NCI-H187 treated with DMSO at 0.1 percent for 48 hours (cell line): ENCODE measurements at regions not wholly inside any gene's neighbourhood (a gene's known extent, or its start where the extent isn't known, plus 50 kb on each side); places are given as distances from the start of the nearest gene placed in this dataset.

Experiments used
- DNase-seq: peaks from one replicate; lab custom pipeline; 2025; lab: John Stamatoyannopoulos, UW

DNA sequence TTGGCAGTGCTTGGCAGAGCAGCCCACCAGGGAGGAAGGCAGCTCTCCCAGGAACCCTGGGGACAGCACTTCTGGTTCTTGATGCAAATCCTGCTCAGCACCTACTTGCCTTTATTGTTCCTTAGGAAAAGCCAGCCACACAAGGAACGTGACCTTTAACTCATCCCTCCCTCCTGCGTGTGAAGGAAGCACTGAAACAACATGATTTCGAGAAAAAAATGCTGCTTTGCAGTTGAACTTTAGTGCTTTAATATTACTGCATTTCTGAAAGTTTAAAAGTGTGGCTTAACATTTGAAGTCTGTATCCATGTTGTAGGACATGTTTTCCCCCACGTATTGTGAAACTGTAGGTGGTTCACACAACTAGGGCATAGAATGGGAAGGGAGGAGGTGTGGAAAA lies 50.4 kb upstream of the CTNNB1 start:
- no peak for DNase-seq
